ENCODE measurements at regions not wholly inside any gene's neighbourhood (a gene's known extent, or its start where the extent isn't known, plus 50 kb on each side); places are given as distances from the start of the nearest gene placed in this dataset.

- TF ChIP-seq CREB1 (IDR thresholded peaks at IDR 0.05; ENCODE audit: low read depth) (no peak), CEBPB (IDR thresholded peaks at IDR 0.05) (no peak), RAD21 (IDR thresholded peaks at IDR 0.05; ENCODE audit: low read depth) (no peak), YY1 (IDR thresholded peaks at IDR 0.05; ENCODE audit: low read depth) (no peak), TAF1 (IDR thresholded peaks at IDR 0.05; ENCODE audit: low read depth) (no peak), FOXM1 (IDR thresholded peaks at IDR 0.05; ENCODE audit: borderline replicate concordance, low read depth) (no peak), MAX (IDR thresholded peaks at IDR 0.05) (no peak), EP300 (IDR thresholded peaks at IDR 0.05; ENCODE audit: borderline replicate concordance) (no peak), TEAD4 (IDR thresholded peaks at IDR 0.05) (no peak), REST (IDR thresholded peaks at IDR 0.05; ENCODE audit: low read depth) (no peak), NFIC (IDR thresholded peaks at IDR 0.05) (no peak), USF1 (IDR thresholded peaks at IDR 0.05) (no peak), EGR1 (IDR thresholded peaks at IDR 0.05) (no peak)
These were observed 77.6 kb upstream of the ID2 start for GRCh38 chr2:8604262-8604661.
